ENCODE measurements at regions not wholly inside any gene's neighbourhood (a gene's known extent, or its start where the extent isn't known, plus 50 kb on each side); places are given as distances from the start of the nearest gene placed in this dataset.

DNA sequence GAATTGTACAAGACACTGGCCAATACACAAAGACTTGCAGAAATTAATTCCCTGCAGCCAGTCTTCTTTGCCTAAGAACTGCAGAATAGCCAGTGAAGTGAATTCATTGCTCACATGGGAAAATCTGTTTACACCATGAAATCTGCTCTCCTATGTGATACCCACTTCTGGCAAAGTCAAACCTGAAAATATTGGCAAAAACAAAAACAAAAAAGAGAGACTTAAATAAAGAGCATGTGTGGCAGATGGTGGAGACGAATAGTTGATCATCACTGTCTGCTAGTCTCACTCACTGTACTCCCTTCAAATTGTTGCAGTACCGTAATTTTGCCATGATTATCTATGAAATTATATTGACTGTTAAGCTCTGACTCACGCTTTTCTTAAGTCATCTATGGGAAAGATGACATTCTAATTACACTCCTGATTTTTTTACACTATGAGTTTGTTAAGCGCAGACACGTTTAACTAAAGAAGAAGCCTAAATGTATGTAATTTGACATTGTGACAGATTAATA is 406.8 kb downstream of the PCDH7 start:
- H3K27ac Mint-ChIP-seq = no peak overlapping the region
- TF ChIP-seq CTCF (conservative IDR thresholded peaks at IDR 0.05) = no peak
- H3K4me3 Mint-ChIP-seq = no peak overlapping the region
- H3K9me3 Mint-ChIP-seq = peaks cover 6% of the 10 kb centered on the region
- no peaks in the 10 kb centered on the region for H3K27me3 Mint-ChIP-seq
- no peaks in the 10 kb centered on the region for H3K36me3 Mint-ChIP-seq
- H3K4me1 Mint-ChIP-seq (ENCODE audit: unreplicated experiment) = no peaks in the 10 kb centered on the region
- DNase-seq (ENCODE audit: extremely low spot score, unreplicated experiment) = no peak

DNA sequence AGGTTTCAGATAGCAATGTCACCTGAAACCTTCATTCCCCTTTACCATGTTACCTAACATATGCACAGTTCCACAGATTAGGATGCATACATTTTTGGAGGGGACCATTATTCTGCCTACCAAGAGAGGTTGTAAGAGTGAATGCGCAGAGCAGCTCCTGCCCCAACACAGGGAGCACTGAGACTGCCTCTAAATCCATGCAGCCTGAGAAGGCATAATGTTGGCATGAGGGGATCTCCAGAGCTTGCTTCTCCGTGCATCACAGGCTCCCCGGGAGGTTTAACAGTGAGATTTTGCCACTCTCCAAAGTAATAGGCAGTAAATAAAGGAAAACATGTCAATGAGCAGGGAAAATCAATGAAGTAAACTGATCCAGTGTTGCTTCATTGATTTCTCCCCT is 410.8 kb downstream of the PCDH7 start:
- H3K4me1 Mint-ChIP-seq (ENCODE audit: unreplicated experiment) = no peaks in the 10 kb centered on the region
- DNase-seq (ENCODE audit: extremely low spot score, unreplicated experiment) = no peak
- H3K36me3 Mint-ChIP-seq = no peaks in the 10 kb centered on the region
- no peaks in the 10 kb centered on the region for H3K27me3 Mint-ChIP-seq
- H3K9me3 Mint-ChIP-seq = peaks cover 3% of the 10 kb centered on the region
- no peak overlapping the region for H3K4me3 Mint-ChIP-seq
- no peak overlapping the region for H3K27ac Mint-ChIP-seq
- no peak for TF ChIP-seq CTCF (conservative IDR thresholded peaks at IDR 0.05)

DNA sequence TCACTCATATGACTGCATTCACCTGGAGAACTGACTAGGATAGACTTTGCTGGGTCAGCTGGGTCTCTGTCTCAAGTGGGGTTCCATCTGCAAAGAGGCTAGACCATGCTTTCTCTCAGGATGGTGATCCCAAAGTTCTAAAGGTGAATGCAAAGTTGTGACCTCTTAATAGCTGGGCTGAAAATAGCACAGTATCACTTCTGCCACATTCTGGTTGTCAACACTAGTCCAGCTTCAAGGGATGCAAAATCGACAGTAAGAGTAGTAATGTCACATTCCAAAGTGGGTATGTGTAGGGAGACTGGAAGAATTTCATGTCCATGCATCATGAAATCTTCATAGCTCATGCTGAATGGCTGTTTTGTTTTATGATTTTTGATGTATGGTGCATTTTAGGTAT is 414.6 kb downstream of the PCDH7 start:
- no peaks in the 10 kb centered on the region for H3K27me3 Mint-ChIP-seq
- peaks cover 4% of the 10 kb centered on the region for H3K4me1 Mint-ChIP-seq (ENCODE audit: unreplicated experiment)
- H3K27ac Mint-ChIP-seq = no peak overlapping the region
- no peak for TF ChIP-seq CTCF (conservative IDR thresholded peaks at IDR 0.05)
- no peaks in the 10 kb centered on the region for H3K36me3 Mint-ChIP-seq
- DNase-seq (ENCODE audit: extremely low spot score, unreplicated experiment) = no peak
- no peak overlapping the region for H3K4me3 Mint-ChIP-seq
- peaks cover 3% of the 10 kb centered on the region for H3K9me3 Mint-ChIP-seq

- Mint-ChIP-seq H3K27me3 (no peaks in the 10 kb centered on the region), H3K9me3 (peaks cover under 1% of the 10 kb centered on the region), H3K27ac (no peak overlapping the region), H3K4me1 (ENCODE audit: unreplicated experiment) (peaks cover 9% of the 10 kb centered on the region), H3K4me3 (no peak overlapping the region), H3K36me3 (peaks cover 17% of the 10 kb centered on the region)
- no peak for DNase-seq (ENCODE audit: extremely low spot score, unreplicated experiment)
- TF ChIP-seq CTCF (conservative IDR thresholded peaks at IDR 0.05) = no peak
These were observed 419.6 kb downstream of the PCDH7 start for GRCh38 chr4:31139767-31140166.

- Mint-ChIP-seq H3K27me3 (no peaks in the 10 kb centered on the region), H3K4me1 (ENCODE audit: unreplicated experiment) (peaks cover 9% of the 10 kb centered on the region), H3K36me3 (peaks cover 21% of the 10 kb centered on the region), H3K9me3 (no peaks in the 10 kb centered on the region), H3K27ac (no peak overlapping the region), H3K4me3 (no peak overlapping the region)
- DNase-seq (ENCODE audit: extremely low spot score, unreplicated experiment) = no peak
- no peak for TF ChIP-seq CTCF (conservative IDR thresholded peaks at IDR 0.05)
These were observed 421.1 kb downstream of the PCDH7 start for GRCh38 chr4:31141095-31141831.

All from type B pancreatic cell (in vitro differentiated cells).